ENCODE measurements at regions not wholly inside any gene's neighbourhood (a gene's known extent, or its start where the extent isn't known, plus 50 kb on each side); places are given as distances from the start of the nearest gene placed in this dataset.

DNA sequence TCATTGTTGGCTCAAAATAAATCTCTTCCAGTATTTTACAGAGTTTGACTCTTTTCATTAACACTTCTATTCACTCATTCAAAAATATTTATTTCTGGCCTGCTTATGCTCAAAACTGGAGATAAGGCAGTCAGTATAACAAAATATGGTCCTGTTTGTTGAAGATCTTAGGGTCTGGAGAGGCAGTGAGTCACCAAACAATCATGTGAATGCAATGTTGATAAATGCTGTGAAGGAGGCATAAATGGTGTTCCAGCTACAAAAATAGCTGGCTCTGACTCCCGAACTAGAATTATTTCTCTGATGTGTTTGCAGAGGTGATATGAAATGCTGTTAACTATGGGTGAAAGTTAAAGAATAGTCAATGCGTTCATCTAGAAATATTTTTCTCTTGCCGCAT is 390.6 kb downstream of the AASDHPPT start:
- Histone ChIP-seq H3F3A (ENCODE audit: control insufficient read depth, insufficient read depth) (no peaks in the 10 kb centered on the region), H3K27ac (ENCODE audit: low read depth, low read length) (no peak overlapping the region), H3K9me2 (replicated peaks; ENCODE audit: control insufficient read depth, low read length) (no peaks in the 10 kb centered on the region), H3K4me1 (ENCODE audit: control insufficient read depth, low read length) (no peaks in the 10 kb centered on the region), H3K27me3 (ENCODE audit: control insufficient read depth, low read length) (no peaks in the 10 kb centered on the region), H3K36me3 (ENCODE audit: control insufficient read depth, low read length) (no peaks in the 10 kb centered on the region), H3K9me3 (ENCODE audit: control insufficient read depth, insufficient read depth, low read length) (no peaks in the 10 kb centered on the region), H3K79me2 (ENCODE audit: control insufficient read depth, low read length) (no peaks in the 10 kb centered on the region), H4K20me1 (ENCODE audit: control insufficient read depth, insufficient read depth, low read depth, low read length) (no peaks in the 10 kb centered on the region), H3K4me3 (ENCODE audit: low read length) (no peak overlapping the region), H3K4me2 (ENCODE audit: low read length) (no peak overlapping the region)
- TF ChIP-seq, protein P1, sequence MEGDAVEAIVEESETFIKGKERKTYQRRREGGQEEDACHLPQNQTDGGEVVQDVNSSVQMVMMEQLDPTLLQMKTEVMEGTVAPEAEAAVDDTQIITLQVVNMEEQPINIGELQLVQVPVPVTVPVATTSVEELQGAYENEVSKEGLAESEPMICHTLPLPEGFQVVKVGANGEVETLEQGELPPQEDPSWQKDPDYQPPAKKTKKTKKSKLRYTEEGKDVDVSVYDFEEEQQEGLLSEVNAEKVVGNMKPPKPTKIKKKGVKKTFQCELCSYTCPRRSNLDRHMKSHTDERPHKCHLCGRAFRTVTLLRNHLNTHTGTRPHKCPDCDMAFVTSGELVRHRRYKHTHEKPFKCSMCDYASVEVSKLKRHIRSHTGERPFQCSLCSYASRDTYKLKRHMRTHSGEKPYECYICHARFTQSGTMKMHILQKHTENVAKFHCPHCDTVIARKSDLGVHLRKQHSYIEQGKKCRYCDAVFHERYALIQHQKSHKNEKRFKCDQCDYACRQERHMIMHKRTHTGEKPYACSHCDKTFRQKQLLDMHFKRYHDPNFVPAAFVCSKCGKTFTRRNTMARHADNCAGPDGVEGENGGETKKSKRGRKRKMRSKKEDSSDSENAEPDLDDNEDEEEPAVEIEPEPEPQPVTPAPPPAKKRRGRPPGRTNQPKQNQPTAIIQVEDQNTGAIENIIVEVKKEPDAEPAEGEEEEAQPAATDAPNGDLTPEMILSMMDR (IDR thresholded peaks at IDR 0.05; ENCODE audit: low read depth, low read length, poor library complexity, severe bottlenecking) = no peak
- TF ChIP-seq EZH2phosphoT487 (IDR thresholded peaks at IDR 0.05; ENCODE audit: borderline replicate concordance, low read length) = no peak

DNA sequence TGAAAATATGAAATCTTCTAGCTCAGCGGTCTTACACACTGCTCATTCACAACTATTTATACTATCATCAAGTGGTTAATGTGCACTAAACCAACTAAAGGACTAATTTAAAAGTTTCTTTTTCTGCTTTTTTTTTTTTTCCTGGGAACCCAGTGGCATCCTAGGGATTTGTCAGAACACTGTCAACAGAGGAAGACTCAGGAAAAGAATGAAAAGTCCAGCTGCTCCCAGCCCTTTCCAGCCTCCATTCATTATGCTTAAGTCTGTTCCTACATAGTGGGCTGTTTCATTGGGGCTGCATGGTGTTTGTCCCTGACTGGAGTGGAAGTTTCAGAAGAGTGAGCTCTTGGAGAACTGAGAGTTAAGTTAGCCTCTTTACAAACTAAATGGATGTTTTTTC is 391.1 kb downstream of the AASDHPPT start:
- Histone ChIP-seq H3K79me2 (ENCODE audit: control insufficient read depth, low read length) (no peaks in the 10 kb centered on the region), H4K20me1 (ENCODE audit: control insufficient read depth, insufficient read depth, low read depth, low read length) (no peaks in the 10 kb centered on the region), H3K9me3 (ENCODE audit: control insufficient read depth, insufficient read depth, low read length) (no peaks in the 10 kb centered on the region), H3K4me3 (ENCODE audit: low read length) (no peak overlapping the region), H3K27ac (ENCODE audit: low read depth, low read length) (no peak overlapping the region), H3K27me3 (ENCODE audit: control insufficient read depth, low read length) (no peaks in the 10 kb centered on the region), H3K4me2 (ENCODE audit: low read length) (no peak overlapping the region), H3F3A (ENCODE audit: control insufficient read depth, insufficient read depth) (no peaks in the 10 kb centered on the region), H3K4me1 (ENCODE audit: control insufficient read depth, low read length) (no peaks in the 10 kb centered on the region), H3K36me3 (ENCODE audit: control insufficient read depth, low read length) (no peaks in the 10 kb centered on the region), H3K9me2 (replicated peaks; ENCODE audit: control insufficient read depth, low read length) (no peaks in the 10 kb centered on the region)
- TF ChIP-seq, protein P1 (IDR thresholded peaks at IDR 0.05; ENCODE audit: low read depth, low read length, poor library complexity, severe bottlenecking) = no peak
- no peak for TF ChIP-seq EZH2phosphoT487 (IDR thresholded peaks at IDR 0.05; ENCODE audit: borderline replicate concordance, low read length)

DNA sequence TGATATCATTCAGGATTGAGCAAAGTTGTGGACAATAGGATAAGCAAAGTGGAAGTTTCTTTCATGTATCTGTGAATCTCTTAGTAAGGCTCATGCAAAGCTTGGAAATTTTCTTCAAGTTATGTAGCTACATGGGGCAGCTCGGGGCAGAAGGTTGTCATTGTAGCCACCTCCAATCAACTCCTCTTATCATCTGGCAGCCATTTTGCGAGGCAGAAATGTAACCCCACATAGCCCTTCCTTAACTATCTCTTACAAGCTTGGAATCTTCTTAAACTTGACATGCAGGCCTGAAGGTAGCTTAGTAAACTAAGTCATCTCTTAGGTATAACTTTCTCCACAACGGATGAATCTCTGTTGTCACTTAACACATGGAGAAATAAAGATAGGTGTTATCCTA is 392.8 kb downstream of the AASDHPPT start:
- H3K79me2 ChIP-seq (ENCODE audit: control insufficient read depth, low read length) = no peaks in the 10 kb centered on the region
- H3K27me3 ChIP-seq (ENCODE audit: control insufficient read depth, low read length) = no peaks in the 10 kb centered on the region
- no peak overlapping the region for H3K27ac ChIP-seq (ENCODE audit: low read depth, low read length)
- H3K4me2 ChIP-seq (ENCODE audit: low read length) = no peak overlapping the region
- no peaks in the 10 kb centered on the region for H3K9me2 ChIP-seq (replicated peaks; ENCODE audit: control insufficient read depth, low read length)
- H3K4me1 ChIP-seq (ENCODE audit: control insufficient read depth, low read length) = no peaks in the 10 kb centered on the region
- no peaks in the 10 kb centered on the region for H4K20me1 ChIP-seq (ENCODE audit: control insufficient read depth, insufficient read depth, low read depth, low read length)
- H3K9me3 ChIP-seq (ENCODE audit: control insufficient read depth, insufficient read depth, low read length) = no peaks in the 10 kb centered on the region
- TF ChIP-seq EZH2phosphoT487 (IDR thresholded peaks at IDR 0.05; ENCODE audit: borderline replicate concordance, low read length) = no peak
- TF ChIP-seq, protein P1 (IDR thresholded peaks at IDR 0.05; ENCODE audit: low read depth, low read length, poor library complexity, severe bottlenecking) = no peak
- no peaks in the 10 kb centered on the region for H3K36me3 ChIP-seq (ENCODE audit: control insufficient read depth, low read length)
- H3K4me3 ChIP-seq (ENCODE audit: low read length) = no peak overlapping the region
- no peaks in the 10 kb centered on the region for H3F3A ChIP-seq (ENCODE audit: control insufficient read depth, insufficient read depth)

DNA sequence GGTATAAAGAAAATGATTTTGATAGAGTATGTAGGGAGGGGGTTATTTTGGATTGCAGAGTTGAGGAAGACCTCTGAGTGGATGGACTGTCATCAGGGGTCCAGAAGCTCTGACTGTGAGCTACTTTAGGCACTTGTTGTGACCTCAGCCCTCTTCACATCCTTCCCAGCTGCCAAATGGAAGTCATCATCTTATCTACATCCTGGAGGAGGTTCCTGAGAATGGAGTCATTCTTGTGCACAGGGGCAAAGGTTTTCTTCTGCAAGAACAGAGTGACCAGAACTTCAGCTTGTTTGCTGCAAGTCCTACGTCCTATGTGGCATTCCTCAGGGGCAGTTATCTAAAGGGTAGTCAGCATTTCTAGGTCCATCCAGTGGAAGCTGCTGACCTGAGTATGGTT is 393.8 kb downstream of the AASDHPPT start:
- Histone ChIP-seq H3K9me2 (replicated peaks; ENCODE audit: control insufficient read depth, low read length) (no peaks in the 10 kb centered on the region), H3K27ac (ENCODE audit: low read depth, low read length) (no peak overlapping the region), H3K27me3 (ENCODE audit: control insufficient read depth, low read length) (no peaks in the 10 kb centered on the region), H3K4me2 (ENCODE audit: low read length) (no peak overlapping the region), H3F3A (ENCODE audit: control insufficient read depth, insufficient read depth) (no peaks in the 10 kb centered on the region), H3K36me3 (ENCODE audit: control insufficient read depth, low read length) (no peaks in the 10 kb centered on the region), H3K79me2 (ENCODE audit: control insufficient read depth, low read length) (no peaks in the 10 kb centered on the region), H4K20me1 (ENCODE audit: control insufficient read depth, insufficient read depth, low read depth, low read length) (no peaks in the 10 kb centered on the region), H3K9me3 (ENCODE audit: control insufficient read depth, insufficient read depth, low read length) (no peaks in the 10 kb centered on the region), H3K4me1 (ENCODE audit: control insufficient read depth, low read length) (no peaks in the 10 kb centered on the region), H3K4me3 (ENCODE audit: low read length) (no peak overlapping the region)
- TF ChIP-seq EZH2phosphoT487 (IDR thresholded peaks at IDR 0.05; ENCODE audit: borderline replicate concordance, low read length) = no peak
- TF ChIP-seq, protein P1 (IDR thresholded peaks at IDR 0.05; ENCODE audit: low read depth, low read length, poor library complexity, severe bottlenecking) = no peak
